ENCODE measurements at regions not wholly inside any gene's neighbourhood (a gene's known extent, or its start where the extent isn't known, plus 50 kb on each side); places are given as distances from the start of the nearest gene placed in this dataset.
"Not testable (repeated sequence)": the region's sequence is repeated elsewhere in the genome, so short reads cannot be mapped to it uniquely, and the experiment has no call there.

DNA sequence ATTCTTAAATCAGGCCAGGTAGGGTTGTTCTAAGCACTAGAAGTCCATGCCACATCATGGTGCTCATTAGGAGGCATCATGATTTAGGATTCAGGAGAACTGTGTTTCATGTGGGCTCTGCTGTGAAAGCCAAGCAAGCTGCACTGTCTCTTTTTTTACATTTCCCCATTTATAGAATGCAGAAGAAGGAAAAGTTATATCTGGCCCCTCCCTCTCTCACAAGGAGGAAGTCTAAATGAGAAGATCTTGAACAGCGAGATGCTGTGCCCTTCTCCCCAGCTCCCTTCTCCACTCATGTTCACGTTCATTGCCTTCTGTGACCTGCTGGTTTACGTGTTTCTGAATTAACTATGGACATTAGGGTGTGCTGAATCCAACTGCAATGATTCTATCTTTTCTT lies 178.5 kb upstream of the RASGRP1 start:
- H3K4me3 ChIP-seq (ENCODE audit: low read length) = no peak overlapping the region

DNA sequence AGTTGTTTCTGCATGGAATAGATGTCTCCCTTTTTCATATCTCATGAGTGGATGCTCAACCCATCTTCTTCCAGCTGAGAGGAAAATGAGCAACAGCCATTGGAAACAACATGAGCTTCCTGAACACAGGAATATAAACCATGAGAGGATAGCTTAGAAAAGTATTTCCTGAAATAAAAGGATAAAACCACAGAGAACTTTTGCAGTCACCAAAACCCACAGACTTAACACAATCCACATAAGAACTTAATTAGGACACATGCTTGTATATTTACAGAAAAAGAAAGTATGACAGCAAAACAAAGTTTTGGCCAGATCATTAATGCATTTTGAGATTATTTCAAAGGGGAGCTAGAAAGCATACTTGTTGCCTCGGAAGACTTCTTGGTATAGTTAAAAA lies 180.5 kb upstream of the RASGRP1 start:
- no peak overlapping the region for H3K4me3 ChIP-seq (ENCODE audit: low read length)
- TF ChIP-seq ZNF274 (IDR thresholded peaks at IDR 0.05; ENCODE audit: low read depth, low read length) = no peak

More for the DNA sequence above, 178.5 kb upstream of the RASGRP1 start:
- TF ChIP-seq ZNF274 (IDR thresholded peaks at IDR 0.05; ENCODE audit: low read depth, low read length) = no peak

DNA sequence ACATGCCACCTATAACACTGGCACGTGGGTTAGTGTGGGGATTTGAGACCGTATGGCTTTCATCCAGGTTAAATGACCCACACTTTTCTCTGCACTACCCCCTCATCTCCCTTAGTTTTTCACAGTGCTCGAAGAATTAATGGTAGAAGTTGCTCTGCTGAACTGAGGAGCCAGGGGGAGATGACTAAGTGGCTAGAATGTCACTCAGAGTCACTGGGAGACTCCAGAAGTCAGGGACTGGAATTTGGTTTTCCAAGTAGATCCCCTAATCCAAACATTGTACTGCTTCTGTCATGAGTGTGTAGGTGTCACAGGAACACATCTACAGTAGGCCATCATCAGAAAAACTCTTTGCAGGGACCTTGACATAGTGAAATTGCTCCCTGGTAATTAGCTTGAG lies 181.0 kb upstream of the RASGRP1 start:
- H3K4me3 ChIP-seq (ENCODE audit: low read length) = no peak overlapping the region
- no peak for TF ChIP-seq ZNF274 (IDR thresholded peaks at IDR 0.05; ENCODE audit: low read depth, low read length)

DNA sequence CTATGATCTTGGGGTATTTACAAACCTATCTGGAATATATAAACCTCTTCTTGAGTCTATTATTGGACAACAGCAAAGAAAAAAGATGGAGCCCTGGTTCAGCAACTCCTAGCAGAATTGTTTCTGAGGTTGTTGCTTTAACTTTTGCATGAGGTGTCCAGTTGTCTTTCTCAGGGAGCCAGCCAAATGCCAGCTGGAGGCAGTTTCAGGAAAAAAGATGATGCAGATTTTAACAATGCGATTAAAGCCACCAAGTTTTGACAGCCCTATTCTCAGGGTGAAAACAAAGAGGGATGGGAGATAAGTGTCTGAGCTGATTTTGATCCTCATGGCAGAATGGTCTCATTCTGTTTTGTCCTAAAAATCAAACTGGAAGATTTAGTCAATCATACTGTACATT lies 181.6 kb upstream of the RASGRP1 start:
- TF ChIP-seq ZNF274 (IDR thresholded peaks at IDR 0.05; ENCODE audit: low read depth, low read length) = no peak

DNA sequence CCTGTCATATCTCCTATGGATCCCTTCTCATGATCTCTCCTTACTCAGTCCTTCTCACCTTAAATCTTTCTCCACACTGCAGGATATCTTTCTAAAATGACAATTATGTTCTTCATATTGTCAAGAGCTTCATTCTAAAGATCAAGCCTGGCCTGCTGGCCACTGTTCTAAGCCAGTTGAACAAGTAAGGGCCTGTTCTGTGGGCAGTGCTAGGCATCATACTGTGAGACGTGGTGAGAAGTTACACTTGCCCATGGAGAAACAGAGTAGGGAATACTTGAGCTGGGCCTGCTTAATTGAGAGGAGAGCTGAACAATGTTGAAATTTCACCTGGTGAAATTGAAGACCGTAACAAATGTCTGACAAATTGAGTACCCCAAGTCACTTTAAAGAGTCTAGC lies 184.1 kb upstream of the RASGRP1 start:
- no peak for TF ChIP-seq ZNF274 (IDR thresholded peaks at IDR 0.05; ENCODE audit: low read depth, low read length)
- H3K4me3 ChIP-seq (ENCODE audit: low read length) = no peak overlapping the region

More for the DNA sequence above, 181.6 kb upstream of the RASGRP1 start:
- no peak overlapping the region for H3K4me3 ChIP-seq (ENCODE audit: low read length)

DNA sequence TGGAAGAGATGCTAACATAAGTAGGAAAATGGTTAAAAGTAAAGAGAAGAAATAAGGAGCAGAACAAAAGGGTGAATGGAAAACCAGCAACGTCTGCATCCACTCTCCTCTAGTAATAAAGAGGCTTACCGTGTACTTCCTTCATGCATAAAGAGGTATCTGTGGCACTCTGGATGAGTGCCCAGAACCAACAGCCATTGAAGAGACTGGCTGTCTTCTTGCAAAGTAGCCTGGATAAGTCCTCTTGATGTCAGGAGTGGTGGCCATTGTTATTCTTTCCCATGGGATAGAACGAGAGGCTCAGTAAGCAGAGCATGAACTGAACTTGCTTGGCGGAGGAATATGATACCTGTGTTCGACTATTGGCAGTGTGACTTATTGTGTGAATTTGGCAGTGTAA lies 186.2 kb upstream of the RASGRP1 start:
- no peak for TF ChIP-seq ZNF274 (IDR thresholded peaks at IDR 0.05; ENCODE audit: low read depth, low read length)
- no peak overlapping the region for H3K4me3 ChIP-seq (ENCODE audit: low read length)

DNA sequence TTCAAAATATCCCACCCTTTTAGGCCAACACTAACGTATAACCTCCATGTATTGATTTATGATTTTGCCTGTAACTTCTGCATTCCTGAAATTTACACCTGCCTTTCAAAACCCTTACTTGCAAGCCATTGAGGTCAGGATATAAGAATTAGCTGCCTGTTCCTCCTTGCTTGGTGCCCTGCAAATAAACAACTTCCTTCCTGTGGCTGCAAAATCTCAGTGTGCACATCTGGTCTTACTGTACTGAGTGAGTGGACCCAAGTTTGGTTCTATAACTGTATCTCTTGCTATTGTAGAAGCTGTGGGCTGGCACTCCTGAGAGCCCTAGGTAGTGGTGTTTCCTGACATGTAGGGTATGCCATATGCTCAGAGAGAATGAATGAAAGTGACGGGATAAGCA lies 191.1 kb upstream of the RASGRP1 start:
- no peak for TF ChIP-seq ZNF274 (IDR thresholded peaks at IDR 0.05; ENCODE audit: low read depth, low read length)
- no peak overlapping the region for H3K4me3 ChIP-seq (ENCODE audit: low read length)

DNA sequence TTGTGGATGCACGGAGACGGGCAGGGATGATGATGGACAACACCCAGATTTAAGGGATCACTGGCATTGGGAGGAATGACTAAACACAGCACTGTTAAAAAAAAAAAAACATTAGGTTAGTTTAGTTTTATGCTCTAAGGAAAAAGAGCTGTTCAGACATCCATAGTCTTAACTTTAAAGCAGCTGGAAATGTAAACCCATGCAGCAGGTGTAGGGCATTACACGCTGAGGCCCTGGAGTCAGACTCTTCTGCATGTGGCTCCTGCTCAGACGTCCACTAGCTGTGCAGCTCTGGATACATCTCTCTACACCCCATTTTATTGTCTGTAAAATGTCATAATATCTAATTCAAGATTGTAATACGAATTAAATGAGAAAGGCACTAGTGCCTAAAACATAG lies 191.8 kb upstream of the RASGRP1 start:
- no peak overlapping the region for H3K4me3 ChIP-seq (ENCODE audit: low read length)
- TF ChIP-seq ZNF274 (IDR thresholded peaks at IDR 0.05; ENCODE audit: low read depth, low read length) = no peak

DNA sequence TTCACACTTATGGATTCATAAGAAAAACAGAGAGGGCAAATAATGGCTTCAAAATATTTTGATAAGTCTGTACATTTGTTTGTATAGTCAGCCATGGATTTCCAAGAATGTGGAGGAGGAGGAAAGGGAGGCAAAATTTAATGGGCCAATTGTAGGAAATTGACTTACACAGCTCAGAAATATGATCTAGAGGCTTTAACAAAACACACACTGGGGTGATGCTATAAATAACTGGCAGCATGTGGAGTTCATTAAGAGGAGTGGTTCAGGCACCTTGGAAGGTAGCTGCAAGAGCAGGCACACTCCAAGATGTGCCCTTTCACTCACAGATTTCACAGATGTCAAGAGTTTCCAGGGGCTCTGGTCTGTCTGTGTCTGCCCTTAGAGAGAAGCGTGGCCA lies 193.4 kb upstream of the RASGRP1 start:
- no peak for TF ChIP-seq ZNF274 (IDR thresholded peaks at IDR 0.05; ENCODE audit: low read depth, low read length)
- H3K4me3 ChIP-seq (ENCODE audit: low read length) = no peak overlapping the region

DNA sequence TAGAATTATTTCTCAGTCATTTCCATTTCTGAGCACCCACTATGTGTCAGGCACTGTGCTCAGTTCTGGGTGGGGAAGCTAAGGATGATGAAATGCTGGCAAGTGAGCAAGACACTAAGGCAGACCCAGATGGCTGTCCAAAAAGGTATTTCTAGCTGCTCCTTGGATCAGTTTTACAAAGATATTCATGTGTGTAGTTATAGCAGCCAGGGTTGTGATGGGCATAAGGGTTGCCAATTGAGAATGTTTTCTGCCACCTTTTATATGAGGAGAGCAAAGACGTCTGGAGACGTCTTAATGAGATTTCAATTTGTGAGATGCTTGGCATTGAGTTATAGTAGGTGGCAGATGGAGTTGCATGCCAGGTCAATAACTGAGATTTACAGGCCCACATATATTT lies 197.1 kb upstream of the RASGRP1 start:
- TF ChIP-seq ZNF274 (IDR thresholded peaks at IDR 0.05; ENCODE audit: low read depth, low read length) = no peak

DNA sequence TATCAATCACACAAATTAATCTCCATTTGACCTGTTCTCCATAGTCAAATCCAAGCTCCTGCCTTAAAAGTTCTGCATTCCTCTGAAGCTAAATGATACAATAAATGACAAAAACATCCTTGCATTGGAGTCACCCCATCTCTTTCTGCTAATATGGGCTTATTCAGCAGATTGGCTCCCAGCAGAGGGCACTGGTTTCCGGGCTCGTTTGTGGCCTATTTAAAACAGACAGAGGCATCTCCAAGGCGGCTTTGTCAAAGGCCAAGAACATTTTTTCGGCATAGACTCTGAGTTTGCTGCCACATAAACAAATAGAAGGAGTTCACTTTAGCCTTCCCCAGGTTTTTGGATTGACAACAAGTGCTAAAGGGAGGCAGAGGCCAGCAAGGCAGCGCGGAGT lies 204.4 kb upstream of the RASGRP1 start:
- H3K4me3 ChIP-seq (ENCODE audit: low read length) = no peak overlapping the region
- TF ChIP-seq ZNF274 (IDR thresholded peaks at IDR 0.05; ENCODE audit: low read depth, low read length) = no peak

More for the DNA sequence above, 197.1 kb upstream of the RASGRP1 start:
- H3K4me3 ChIP-seq (ENCODE audit: low read length) = no peak overlapping the region

DNA sequence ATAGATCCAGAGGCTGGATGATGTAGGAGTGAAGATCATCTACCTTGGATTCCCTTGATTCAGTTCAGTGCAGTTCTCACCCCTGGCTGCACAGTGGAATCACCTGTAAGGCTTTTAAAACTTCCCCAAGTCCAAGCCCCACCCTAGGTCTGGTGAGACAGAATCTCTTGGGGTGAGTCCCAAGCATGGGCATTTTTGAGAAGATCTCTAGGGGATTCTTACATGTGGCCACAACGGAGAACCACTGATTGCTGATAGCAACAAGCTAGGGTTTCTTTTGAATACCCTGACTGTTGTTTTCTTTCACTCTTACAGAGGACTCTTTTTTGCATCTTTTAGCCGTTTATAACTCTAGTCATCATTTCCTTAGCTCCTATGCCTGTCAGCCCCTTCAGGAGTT lies 204.9 kb upstream of the RASGRP1 start:
- no peak for TF ChIP-seq ZNF274 (IDR thresholded peaks at IDR 0.05; ENCODE audit: low read depth, low read length)
- H3K4me3 ChIP-seq (ENCODE audit: low read length) = no peak overlapping the region

DNA sequence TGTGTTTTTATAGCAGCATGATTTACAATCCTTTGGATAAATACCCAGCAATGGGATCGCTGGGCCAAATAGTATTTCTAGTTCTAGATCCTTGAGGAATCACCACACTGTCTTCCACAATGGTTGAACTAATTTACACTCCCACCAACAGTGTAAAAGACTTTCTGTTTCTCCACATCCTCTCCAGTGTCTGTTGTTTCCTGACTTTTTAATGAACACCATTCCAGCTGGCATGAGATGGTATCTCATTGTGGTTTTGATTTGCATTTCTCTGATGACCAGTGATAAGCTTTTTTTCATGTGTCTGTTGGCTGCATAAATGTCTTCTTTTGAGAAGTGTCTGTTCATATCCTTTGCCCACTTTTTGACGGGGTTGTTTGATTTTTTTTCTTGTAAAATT lies 209.5 kb upstream of the RASGRP1 start:
- not testable (repeated sequence) for H3K4me3 ChIP-seq (ENCODE audit: low read length)

DNA sequence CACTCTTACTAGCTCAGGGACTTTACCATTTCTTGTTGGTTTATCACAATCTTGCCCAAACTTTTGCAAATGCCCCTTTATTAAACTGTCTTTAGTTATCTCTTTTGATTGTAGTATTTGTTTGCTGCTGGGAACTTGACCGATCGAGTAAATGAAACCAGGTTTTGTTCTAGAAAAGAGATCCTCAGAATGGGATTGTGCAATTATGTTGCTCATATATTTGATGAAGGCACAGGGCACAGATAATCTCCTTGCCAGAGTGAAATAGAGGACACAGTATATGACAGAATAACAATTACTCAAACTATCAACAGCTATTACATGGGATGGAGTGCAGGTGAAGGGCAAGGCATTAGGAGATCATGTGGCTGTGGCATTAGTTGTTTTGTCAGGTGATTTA lies 216.6 kb upstream of the RASGRP1 start:
- no peak overlapping the region for H3K4me3 ChIP-seq (ENCODE audit: low read length)
- TF ChIP-seq ZNF274 (IDR thresholded peaks at IDR 0.05; ENCODE audit: low read depth, low read length) = no peak

DNA sequence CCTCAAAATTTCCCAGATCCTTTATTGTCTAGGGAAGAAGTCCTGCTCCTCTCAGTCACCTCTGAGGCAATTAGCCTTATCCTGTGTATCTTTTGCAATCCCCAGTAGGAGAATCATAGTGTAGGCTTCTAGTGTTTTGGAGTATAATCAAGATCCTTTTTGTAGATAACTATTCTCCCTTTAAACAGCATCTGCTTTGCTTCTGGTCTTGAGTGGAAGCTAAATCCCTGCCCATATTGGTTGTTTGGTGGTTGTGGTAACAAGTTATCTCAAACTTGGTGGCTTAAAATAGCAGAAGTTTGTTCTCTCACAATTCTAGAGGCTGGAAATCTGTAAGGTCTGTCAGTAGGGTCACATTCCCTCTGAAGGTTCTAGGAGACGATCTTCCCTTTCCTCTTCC lies 217.5 kb upstream of the RASGRP1 start:
- no peak overlapping the region for H3K4me3 ChIP-seq (ENCODE audit: low read length)
- TF ChIP-seq ZNF274 (IDR thresholded peaks at IDR 0.05; ENCODE audit: low read depth, low read length) = no peak

DNA sequence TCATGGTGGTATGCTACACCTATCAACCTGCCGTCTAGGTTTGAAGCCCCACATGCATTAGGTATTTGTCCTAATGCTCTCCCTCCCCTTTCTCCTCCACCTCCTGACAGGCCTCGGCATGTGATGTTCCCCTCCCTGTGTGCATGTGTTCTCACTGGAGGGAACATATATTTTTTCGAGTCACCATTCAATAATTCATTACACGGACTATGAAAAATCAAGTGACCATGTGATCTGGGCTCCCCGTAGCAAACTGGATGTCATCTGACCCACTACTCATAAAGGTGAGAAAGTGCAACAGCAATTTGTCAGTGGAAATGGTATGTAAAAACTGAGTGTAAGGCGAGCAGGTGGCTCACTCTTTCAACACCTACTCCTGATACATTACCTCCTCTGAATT lies 224.3 kb upstream of the RASGRP1 start:
- H3K4me3 ChIP-seq (ENCODE audit: low read length) = no peak overlapping the region
- TF ChIP-seq ZNF274 (IDR thresholded peaks at IDR 0.05; ENCODE audit: low read depth, low read length) = no peak

DNA sequence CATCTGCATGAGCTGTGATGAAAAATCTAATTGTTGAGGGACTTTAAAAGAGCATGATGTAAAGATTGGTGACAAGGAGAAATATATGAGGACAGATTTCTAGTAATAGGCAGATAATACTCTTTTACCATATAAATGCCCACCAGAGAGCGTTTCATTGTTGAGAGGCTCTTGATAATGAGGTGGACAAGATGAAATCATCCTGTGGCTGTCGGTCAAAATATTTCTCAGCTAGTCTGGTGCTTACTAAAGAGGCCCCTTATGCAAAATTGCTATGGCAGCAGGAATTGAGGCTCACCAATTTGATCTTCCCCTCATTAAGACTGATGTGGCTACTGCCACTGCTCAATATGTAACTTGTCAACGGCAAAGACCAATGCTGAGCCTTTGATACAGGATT lies 225.0 kb upstream of the RASGRP1 start:
- no peak overlapping the region for H3K4me3 ChIP-seq (ENCODE audit: low read length)
- TF ChIP-seq ZNF274 (IDR thresholded peaks at IDR 0.05; ENCODE audit: low read depth, low read length) = no peak
